ENCODE measurements at regions not wholly inside any gene's neighbourhood (a gene's known extent, or its start where the extent isn't known, plus 50 kb on each side); places are given as distances from the start of the nearest gene placed in this dataset.

DNA sequence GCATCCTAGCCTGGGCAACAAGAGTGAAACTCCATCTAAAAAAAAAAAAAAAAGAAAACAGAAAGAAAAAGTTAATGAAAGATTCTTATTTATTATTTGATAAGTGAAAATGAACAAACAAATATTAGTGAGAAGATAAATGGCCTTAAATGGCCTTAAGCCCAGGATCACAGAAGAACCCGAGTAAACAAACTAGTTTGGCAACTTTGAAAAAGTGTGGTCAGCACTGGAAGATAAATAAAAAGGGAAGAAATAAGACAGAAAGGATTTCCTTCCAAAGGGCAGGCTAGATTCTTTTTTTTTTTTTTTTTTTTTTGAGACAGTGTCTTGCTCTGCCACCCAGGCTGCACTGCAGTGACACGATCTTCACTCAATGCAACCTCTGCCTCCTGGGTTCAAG, 692.4 kb downstream of the CPS1 start:
- no peak for DNase-seq

DNA sequence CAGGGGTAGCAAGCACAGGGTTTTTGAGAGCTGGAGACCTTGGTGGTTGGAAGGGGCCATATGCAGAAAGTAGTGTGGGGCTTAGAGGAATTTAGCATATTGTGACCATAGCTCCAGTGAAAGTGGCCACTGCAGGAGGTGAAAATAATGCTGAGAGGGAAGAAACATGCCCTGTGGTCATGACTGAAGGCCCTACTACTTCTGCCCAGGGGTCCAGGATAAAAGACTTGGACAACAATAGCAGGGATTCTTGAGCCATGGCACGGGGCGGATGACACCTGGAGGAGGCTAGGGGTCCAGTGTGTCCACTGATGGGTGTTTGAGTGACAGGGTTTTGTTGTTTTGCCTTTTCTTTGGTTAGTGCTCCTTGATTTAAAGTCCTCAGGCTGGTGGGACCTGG, 694.6 kb downstream of the CPS1 start:
- no peak for DNase-seq

DNA sequence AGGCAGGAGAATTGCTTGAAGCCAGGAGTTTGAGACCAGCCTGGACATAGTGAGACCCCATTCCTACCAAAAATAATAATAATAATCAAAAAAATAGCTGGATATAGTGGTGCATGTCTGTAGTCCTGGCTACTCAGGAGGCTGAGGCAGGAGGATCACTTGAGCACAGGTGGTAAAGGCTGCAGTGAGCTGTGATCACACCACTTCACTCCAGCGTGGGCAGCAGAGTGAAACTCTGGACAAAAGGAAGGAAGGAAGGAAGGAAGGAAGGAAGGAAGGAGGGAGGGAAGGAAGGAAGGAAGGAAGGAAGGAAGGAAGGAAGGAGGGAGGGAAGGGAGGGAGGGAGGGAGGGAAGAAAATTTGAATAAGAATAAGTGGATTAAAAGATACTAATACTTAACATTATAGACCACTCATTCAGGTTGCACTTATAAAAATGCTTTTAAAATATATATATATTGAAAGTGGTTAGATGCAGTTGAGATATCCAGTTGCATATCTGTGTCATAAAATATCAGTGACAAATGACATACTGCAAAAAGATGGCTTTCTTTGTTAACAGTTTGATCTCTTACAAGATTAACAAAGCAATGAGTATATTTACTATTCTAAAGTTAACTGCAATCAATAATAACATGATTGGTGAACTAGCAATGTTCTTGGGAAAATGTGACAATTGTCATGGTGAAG, 702.4 kb downstream of the CPS1 start:
- no peak for DNase-seq

DNA sequence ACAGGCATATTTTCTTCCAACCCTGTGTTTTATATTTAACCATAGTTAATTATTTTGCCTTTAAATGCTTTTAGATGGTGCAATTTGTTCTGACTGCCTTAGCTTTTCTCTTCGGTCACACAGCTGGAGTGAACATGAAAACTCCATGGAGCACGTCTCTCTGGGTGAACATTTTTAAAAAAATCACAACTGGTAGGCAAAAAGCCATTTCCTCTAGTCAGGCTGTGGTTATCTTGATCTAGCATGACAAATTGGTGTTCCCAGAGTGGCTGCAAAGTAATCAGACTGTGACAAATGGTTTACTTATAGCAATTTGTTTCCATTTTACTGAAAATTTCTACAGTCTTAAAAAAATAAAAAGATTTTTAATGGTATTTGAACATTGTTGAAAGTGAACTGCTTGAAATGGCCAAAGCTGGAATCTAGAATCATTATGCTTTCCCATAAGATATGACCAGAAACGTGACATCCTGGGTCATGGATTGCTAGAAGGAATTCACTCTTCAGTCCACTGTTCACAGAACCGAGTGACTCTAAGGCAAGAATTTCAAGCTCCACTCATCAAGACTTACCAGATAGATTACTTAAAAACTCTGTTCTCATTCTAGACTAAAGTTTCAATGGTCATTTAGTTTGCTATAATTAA, 703.6 kb downstream of the CPS1 start:
- no peak for DNase-seq

DNA sequence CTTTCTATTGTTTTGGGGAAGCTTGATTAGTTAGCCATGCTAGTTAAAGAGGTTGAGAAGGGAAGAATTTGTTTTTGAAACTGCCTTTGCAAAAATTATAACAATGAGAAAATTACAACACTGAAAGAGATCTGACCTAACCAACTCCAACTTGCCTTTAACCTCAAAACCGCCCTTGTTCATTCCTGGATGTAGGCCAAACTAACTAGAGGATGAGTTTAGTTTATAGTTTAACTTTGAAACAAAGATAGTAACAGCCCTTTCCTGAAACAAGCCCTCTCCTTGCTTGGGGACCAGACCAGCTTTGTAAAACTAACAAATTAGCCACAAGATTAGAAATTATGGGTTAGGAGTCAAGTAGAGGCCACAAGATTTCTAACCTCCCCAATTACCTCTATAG, 713.9 kb downstream of the CPS1 start:
- DNase-seq = no peak

DNA sequence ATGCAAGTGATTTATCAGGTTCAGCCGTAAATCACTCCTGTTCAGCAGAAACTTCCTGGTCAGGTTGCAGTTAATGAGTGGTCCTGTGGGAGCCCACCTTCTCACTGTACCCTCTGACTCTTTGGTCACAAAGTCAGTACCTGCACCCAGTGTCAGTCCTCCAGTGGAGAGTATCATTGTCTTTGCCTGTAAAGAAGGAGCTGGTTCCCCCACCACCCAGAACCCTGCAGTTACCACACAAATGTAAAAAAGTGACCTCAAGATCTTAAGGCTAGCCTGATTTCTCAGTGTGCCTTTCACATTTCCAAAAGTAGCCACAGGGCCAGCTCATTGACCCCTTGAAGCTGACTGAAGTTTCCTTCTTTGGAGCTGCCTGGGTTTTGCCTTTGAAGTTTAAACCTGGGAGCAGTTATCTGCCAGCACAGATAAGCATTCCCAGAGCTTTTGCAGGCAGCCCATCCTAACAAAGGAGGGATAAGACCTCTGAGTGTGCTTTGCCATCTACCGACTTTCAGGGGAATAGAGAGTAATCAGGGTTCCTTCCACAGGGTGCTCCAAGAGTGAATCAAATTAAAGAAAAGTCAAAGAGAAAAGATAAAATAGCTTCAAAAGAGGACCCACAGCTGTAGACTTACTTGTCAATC, 725.2 kb downstream of the CPS1 start:
- DNase-seq = no peak

DNA sequence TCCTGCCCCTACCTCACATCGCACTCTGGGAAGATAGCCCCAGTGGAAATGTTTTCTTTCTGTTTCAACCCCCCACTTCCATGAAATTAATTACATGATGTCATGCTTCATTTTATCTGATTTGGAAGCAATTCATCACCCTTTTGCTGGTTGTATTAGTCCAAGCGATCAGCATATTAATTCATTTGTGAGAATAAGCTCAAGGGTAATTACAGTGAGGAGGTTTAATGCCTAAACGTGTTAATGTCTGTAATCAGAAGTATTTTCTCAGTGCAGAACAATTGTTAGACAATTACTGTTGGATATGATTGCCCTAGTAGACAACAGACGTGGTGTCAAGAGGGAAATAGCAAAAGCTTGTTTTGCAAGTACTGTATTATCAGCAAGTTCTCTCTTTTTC, 746.3 kb downstream of the CPS1 start:
- DNase-seq = no peak

DNA sequence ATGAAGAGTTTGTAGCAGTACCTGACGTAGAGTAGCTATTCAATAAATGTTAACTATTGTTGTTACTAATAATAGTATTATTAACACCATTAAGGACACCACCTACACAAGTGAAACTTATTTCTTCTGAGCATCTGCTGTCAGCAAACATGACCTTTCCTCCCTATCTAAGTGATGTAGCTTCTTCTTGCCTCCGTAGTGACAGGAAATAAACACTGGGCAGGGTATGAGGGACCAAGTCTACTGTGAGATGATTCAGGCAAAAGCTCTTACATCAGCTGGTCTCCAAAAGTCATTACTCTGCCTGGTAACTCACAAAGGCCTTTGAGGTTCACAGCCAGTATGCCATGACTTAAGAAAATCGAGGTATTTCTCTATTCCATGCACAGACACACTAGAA, 750.5 kb downstream of the CPS1 start:
- DNase-seq = no peak
